K562 (cell line): ENCODE measurements at regions not wholly inside any gene's neighbourhood (a gene's known extent, or its start where the extent isn't known, plus 50 kb on each side); places are given as distances from the start of the nearest gene placed in this dataset.
A peak's percentile ranks its signal among the peaks of the same experiment; 100 is the strongest.

Source experiments
- BHLHE40 ChIP-seq: IDR thresholded peaks from 2 replicates; pipeline ENCODE4 v1.6.1; 2011; ENCODE audit warnings: low read length, improper control_type of control experiment
- CBFB ChIP-seq: sonication (generic); formaldehyde crosslinking; IDR thresholded peaks from 2 replicates; pipeline ENCODE4 v1.4.0; 2020; ENCODE audit warnings: mild to moderate bottlenecking, missing genetic modification reagents
- CHCHD3 ChIP-seq: fragments of 250-450 bp; sonication (Bioruptor Pico); IDR thresholded peaks from 2 replicates; pipeline ENCODE4 v2.1.2; 2022; ENCODE audit warnings: mild to moderate bottlenecking
- CHD2 ChIP-seq: IDR thresholded peaks from 2 replicates; pipeline ENCODE4 v1.6.1; 2011; ENCODE audit warnings: low read depth, low read length
- E2F3 ChIP-seq: fragments of 250-450 bp; sonication (Bioruptor Pico); IDR thresholded peaks from 2 replicates; pipeline ENCODE4 v1.4.0; 2020; ENCODE audit warnings: mild to moderate bottlenecking
- FIP1L1 ChIP-seq: fragments of 200-400 bp; formaldehyde crosslinking; IDR thresholded peaks from 2 replicates; pipeline ENCODE4 v1.6.1; 2018; ENCODE audit warnings: mild to moderate bottlenecking, low read depth, low read length; ENCODE audit not compliant: poor library complexity, severe bottlenecking
- GTF3C2 ChIP-seq: IDR thresholded peaks from 3 replicates; pipeline ENCODE4 v1.6.1; 2011; ENCODE audit warnings: borderline replicate concordance, mild to moderate bottlenecking, moderate library complexity; ENCODE audit not compliant: insufficient read length; ENCODE audit errors: extremely low read depth
- HDAC8 ChIP-seq: fragments of 450-650 bp; IDR thresholded peaks from 2 replicates; pipeline ENCODE4 v1.6.1; 2016; ENCODE audit warnings: mild to moderate bottlenecking, missing genetic modification characterization, moderate library complexity, missing compliant biosample characterization
- MECOM ChIP-seq: fragments of 250-450 bp; sonication (Bioruptor Pico); IDR thresholded peaks from 2 replicates; pipeline ENCODE4 v1.8.0; 2022; ENCODE audit warnings: inconsistent platforms
- MED1 ChIP-seq: sonication (generic); formaldehyde crosslinking; IDR thresholded peaks from 2 replicates; pipeline ENCODE4 v1.8.1; 2023; ENCODE audit warnings: missing genetic modification reagents, borderline replicate concordance
- NCOA4 ChIP-seq: fragments of 450-650 bp; IDR thresholded peaks from 2 replicates; pipeline ENCODE4 v1.6.1; 2018; ENCODE audit warnings: mild to moderate bottlenecking; ENCODE audit not compliant: partially characterized antibody
- PKNOX1 ChIP-seq: fragments of 450-650 bp; IDR thresholded peaks from 2 replicates; pipeline ENCODE4 v1.6.1; 2016
- SAP30 ChIP-seq: fragments of 200-600 bp; sonication (generic); IDR thresholded peaks from 2 replicates; pipeline ENCODE4 v1.6.1; 2012; ENCODE audit warnings: borderline replicate concordance, low read depth, mild to moderate bottlenecking, moderate library complexity, low read length, control low read depth, inconsistent platforms; ENCODE audit not compliant: insufficient read depth, poor library complexity, severe bottlenecking
- SIN3B ChIP-seq: fragments of 450-650 bp; IDR thresholded peaks from 2 replicates; pipeline ENCODE4 v1.6.1; 2017; ENCODE audit warnings: low read depth, mild to moderate bottlenecking, moderate library complexity
- SMARCB1 ChIP-seq: IDR thresholded peaks from 2 replicates; pipeline ENCODE4 v1.6.1; 2011; ENCODE audit warnings: improper control_type of control experiment, low read depth; ENCODE audit not compliant: insufficient read length
- THRAP3 ChIP-seq: fragments of 450-650 bp; IDR thresholded peaks from 2 replicates; pipeline ENCODE4 v1.6.1; 2016; ENCODE audit warnings: mild to moderate bottlenecking, inconsistent platforms, borderline replicate concordance
- ZC3H11A ChIP-seq: IDR thresholded peaks from 2 replicates; pipeline ENCODE4 v1.6.1; 2012; ENCODE audit warnings: low read depth, low read length, improper control_type of control experiment
- ZFP36 ChIP-seq: fragments of 150-350 bp; IDR thresholded peaks from 2 replicates; pipeline ENCODE4 v1.6.1; 2018; ENCODE audit warnings: low read length, low read depth; ENCODE audit not compliant: partially characterized antibody
- ZNF239 ChIP-seq: fragments of 250-450 bp; sonication (Bioruptor Pico); IDR thresholded peaks from 2 replicates; pipeline ENCODE4 v1.4.0; 2020; ENCODE audit warnings: mild to moderate bottlenecking
- ZNF354B ChIP-seq: fragments of 250-450 bp; sonication (Bioruptor Pico); IDR thresholded peaks from 2 replicates; pipeline ENCODE4 v1.4.0; 2020
- TF ChIP-seq, protein P1 (sequence below): sonication (generic); formaldehyde crosslinking; IDR thresholded peaks from 2 replicates; pipeline ENCODE4 v1.4.0; 2020; ENCODE audit warnings: mild to moderate bottlenecking, missing genetic modification reagents
- TF ChIP-seq, protein P2 (sequence below): fragments of 250-450 bp; sonication (Bioruptor Pico); IDR thresholded peaks from 2 replicates; pipeline ENCODE4 v1.4.0; 2020; ENCODE audit warnings: mild to moderate bottlenecking, moderate library complexity

DNA sequence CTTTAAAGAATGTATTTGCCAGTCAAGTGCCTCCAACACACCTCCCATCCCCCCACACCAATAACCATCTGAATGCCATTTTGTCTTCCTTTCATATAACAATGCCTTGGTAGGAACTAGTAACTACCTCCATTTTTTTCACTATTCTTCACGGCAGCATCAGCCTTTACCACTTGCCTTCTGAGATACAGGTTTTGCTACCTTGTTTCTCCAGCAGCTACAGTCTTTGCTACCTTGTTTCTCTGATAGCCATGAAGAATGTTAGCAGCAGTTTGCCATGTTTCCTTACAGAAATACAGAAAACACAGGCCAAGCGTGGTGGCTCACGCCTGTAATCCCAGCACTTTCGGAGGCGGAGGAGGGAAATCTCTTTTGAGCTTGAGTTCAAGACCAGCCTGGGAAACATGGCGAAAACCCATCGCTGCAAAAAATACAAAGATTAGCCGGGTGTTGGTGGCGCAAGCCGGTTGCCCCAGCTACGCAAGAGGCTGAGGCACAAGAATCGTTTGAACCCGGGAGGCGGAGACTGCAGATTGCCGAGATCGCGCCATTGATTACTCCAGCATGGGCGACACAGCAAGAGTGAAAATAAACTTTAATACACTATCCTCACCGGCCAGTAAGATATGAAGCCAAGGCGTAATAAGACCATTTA, 100.9 kb downstream of the HFE start (continued):
- 0 out of 2 replicates have a peak, but pooled peaks have one; percentile 4 for TF ChIP-seq HDAC8
- TF ChIP-seq PKNOX1, result no peak
- TF ChIP-seq CHD2, result peak; percentile 51; the same call in 1 of the 2 replicates
- TF ChIP-seq CHCHD3, result no peak
- 0 out of 2 replicates have a peak, but pooled peaks have one; percentile 10 for TF ChIP-seq SIN3B
- TF ChIP-seq NCOA4, result no peak
- peak; percentile 25; the same call in 1 of the 2 replicates for TF ChIP-seq MECOM (CRISPR knock-in tag)
- TF ChIP-seq SAP30, result no peak
- TF ChIP-seq CBFB, result no peak
- TF ChIP-seq, protein P1, sequence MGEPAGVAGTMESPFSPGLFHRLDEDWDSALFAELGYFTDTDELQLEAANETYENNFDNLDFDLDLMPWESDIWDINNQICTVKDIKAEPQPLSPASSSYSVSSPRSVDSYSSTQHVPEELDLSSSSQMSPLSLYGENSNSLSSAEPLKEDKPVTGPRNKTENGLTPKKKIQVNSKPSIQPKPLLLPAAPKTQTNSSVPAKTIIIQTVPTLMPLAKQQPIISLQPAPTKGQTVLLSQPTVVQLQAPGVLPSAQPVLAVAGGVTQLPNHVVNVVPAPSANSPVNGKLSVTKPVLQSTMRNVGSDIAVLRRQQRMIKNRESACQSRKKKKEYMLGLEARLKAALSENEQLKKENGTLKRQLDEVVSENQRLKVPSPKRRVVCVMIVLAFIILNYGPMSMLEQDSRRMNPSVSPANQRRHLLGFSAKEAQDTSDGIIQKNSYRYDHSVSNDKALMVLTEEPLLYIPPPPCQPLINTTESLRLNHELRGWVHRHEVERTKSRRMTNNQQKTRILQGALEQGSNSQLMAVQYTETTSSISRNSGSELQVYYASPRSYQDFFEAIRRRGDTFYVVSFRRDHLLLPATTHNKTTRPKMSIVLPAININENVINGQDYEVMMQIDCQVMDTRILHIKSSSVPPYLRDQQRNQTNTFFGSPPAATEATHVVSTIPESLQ (CRISPR knock-in tag), result no peak
- no peak for TF ChIP-seq ZNF354B (CRISPR knock-in tag)
- no peak; the same call in 1 of the 2 replicates for TF ChIP-seq E2F3 (CRISPR knock-in tag)
- TF ChIP-seq ZFP36, result no peak
- no peak for TF ChIP-seq FIP1L1
- TF ChIP-seq THRAP3, result no peak
- no peak for TF ChIP-seq MED1 (CRISPR knock-in tag)
- no peak for TF ChIP-seq SMARCB1
- TF ChIP-seq, protein P2, sequence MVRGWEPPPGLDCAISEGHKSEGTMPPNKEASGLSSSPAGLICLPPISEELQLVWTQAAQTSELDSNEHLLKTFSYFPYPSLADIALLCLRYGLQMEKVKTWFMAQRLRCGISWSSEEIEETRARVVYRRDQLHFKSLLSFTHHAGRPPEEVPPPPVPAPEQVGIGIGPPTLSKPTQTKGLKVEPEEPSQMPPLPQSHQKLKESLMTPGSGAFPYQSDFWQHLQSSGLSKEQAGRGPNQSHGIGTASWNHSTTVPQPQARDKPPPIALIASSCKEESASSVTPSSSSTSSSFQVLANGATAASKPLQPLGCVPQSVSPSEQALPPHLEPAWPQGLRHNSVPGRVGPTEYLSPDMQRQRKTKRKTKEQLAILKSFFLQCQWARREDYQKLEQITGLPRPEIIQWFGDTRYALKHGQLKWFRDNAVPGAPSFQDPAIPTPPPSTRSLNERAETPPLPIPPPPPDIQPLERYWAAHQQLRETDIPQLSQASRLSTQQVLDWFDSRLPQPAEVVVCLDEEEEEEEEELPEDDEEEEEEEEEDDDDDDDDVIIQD (CRISPR knock-in tag), result no peak
- TF ChIP-seq ZNF239 (CRISPR knock-in tag), result no peak
- TF ChIP-seq BHLHE40, result no peak
- no peak for TF ChIP-seq GTF3C2
- no peak for TF ChIP-seq ZC3H11A
